GM04504 (cell line): ENCODE measurements at regions not wholly inside any gene's neighbourhood (a gene's known extent, or its start where the extent isn't known, plus 50 kb on each side); places are given as distances from the start of the nearest gene placed in this dataset.

Source experiments
- DNase-seq: peaks from one replicate; pipeline ENCODE4 v3.0.0-alpha.2; 2012; ENCODE audit warnings: low read depth

DNA sequence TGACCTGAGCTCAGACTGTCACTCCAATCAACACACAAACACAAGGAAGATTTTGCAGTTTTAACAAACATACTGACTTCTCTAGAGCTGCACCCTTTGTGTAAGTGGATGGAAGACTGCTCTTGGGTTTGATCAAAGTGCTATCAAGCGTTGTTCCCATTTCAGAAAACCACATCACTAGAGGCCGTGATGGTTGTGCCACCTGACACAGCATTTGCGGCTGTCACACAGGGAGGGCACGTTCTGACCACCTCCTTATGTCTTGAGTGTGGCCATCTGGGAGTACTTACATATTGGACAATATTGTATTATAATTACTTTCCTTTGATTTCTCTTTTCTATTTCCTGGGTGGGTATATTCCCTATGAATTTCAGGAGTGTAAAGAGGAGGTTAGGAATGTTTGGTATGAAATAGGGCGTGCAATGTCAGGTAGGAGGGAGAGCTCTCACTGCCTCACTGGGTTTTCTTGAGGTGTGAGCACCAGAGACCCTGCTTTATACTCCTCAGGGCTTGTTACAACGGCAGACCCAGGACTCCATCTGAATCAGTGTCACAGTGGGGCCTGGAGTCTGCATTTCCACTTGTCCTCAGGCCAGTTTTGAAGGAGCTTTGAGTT is 74.3 kb downstream of the SYNE3 start:
- no peak for DNase-seq

DNA sequence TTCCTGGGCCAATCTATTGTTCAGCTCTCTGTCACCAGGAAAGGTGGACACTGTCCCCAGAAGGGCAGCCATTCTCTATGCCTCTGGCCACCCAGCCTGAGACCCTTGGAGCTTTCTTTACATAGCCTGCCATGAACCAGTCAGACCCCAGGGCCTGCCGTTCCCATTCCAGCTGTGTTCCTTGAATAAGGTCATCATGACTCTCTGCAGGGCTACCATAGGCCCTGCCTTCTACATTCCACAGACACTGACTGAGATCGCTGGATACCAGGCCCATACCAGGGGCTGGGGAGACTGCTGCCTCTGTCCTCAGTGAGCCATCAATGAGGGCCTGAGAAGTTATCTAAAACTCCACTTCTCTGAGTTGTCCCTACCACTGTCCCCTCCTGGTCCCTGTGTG is 75.5 kb downstream of the SYNE3 start:
- no peak for DNase-seq

DNA sequence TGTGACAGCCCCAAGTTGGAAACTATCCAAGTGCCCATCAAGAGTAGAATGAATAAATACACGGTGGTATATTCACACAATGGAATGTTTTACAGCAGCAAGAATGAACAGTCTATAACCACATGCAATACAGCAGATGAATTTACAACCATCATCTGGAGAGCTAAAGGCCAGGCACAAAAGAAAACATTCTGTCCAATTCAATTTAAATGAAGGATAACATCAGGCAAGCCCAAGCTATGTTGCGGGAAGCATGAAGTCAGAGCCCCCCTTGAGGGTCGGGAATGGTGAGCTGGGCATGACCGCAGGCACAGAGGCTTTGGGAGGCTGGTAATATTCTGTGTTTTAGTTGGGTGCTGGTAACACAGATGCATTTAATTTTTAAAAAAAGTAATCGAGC is 76.0 kb downstream of the SYNE3 start:
- DNase-seq: no peak

DNA sequence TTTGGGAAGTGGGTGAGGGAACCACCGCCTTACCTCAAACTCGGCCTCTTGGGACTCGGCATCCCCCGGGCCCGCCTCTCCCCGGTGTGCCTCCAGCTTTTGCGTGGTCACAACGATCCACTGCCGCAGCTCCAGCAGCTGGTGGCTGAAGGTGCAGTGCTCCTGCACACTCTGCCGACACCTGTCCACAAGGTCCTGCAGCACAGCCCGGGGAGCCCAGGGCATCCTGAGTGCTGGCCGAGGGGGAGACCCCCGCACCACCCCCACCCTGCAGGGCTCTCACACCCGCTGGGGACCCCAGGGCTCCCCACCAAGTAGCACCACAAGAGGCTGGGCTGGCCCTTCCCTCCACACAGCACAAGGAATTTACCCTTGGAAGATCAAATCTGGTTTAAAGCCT is 76.6 kb downstream of the SYNE3 start:
- no peak for DNase-seq

DNA sequence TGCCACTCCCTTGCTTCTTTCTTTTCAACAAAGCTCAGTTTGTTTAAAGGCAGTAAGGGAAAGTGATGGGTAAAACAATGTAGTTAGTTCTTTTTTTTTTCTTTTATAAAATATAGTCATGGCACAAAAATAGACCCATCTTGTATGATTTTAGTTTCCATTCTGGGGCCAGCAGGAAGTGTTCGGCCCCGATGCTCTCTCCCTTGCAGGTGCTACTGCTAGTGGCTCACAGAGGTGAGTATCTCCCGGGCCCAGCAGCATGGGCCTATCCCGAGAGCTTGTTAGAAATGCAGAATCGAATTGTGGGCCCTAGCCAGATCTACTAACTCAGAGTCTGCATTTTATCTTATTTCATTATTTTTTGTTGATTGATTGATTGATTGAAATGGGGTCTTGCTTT is 78.7 kb downstream of the SYNE3 start:
- no peak for DNase-seq

DNA sequence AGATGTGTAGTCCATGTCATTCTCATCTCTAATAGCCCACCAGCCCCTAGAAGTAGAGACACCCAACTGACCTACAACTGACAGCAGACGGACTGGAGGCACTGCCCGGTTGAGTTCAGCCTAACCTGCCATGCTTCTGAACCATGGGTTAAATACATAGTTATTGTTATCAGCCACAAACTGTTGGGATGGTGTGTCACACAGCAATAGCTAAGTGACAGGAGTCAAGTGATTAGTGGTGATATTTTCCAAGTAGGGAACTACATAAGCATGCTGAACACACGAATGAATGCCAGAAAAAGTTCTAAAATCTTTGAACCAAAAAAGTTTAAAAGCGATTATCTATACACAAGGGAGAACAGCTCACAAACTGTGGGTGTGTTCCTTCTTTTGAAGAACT is 80.1 kb downstream of the SYNE3 start:
- DNase-seq: no peak

DNA sequence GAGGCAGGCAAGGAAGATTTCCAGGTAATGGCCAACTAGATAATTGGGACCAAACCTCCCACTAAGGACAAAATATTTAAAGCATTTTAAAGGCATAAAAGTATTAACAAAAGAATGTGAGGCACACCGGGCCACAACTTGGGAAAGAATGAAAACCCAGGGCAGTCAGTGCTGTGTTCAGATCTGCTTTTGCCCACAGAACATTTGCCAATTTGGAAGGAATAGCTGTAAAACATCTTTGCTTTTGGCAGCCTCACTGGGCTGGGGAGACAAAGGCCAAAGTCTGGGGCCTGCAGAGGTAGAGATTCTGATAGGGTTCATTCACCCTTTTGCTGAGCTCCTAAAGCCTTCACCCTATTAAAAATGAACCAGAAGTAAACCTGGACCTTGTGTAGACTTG is 82.3 kb downstream of the SYNE3 start:
- DNase-seq: no peak

DNA sequence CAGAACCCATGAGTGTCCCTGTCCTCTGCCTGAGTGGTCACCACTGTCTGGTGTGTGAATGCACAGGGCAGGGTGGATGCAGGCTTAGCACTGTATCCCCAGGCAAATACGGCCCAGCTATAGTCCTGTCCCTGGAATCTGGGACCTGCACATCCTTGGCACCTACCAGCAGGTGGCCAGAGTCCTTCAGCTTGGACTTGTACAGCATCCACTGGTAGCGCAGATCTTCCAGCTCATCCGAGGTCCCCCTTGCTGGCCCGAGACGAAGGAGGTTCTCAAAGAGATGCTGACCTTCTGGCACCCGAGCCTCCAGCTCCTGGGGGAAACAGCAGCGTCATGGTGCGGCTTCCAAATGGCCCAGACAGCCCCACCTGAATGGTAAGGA is 83.4 kb downstream of the SYNE3 start:
- DNase-seq: no peak

DNA sequence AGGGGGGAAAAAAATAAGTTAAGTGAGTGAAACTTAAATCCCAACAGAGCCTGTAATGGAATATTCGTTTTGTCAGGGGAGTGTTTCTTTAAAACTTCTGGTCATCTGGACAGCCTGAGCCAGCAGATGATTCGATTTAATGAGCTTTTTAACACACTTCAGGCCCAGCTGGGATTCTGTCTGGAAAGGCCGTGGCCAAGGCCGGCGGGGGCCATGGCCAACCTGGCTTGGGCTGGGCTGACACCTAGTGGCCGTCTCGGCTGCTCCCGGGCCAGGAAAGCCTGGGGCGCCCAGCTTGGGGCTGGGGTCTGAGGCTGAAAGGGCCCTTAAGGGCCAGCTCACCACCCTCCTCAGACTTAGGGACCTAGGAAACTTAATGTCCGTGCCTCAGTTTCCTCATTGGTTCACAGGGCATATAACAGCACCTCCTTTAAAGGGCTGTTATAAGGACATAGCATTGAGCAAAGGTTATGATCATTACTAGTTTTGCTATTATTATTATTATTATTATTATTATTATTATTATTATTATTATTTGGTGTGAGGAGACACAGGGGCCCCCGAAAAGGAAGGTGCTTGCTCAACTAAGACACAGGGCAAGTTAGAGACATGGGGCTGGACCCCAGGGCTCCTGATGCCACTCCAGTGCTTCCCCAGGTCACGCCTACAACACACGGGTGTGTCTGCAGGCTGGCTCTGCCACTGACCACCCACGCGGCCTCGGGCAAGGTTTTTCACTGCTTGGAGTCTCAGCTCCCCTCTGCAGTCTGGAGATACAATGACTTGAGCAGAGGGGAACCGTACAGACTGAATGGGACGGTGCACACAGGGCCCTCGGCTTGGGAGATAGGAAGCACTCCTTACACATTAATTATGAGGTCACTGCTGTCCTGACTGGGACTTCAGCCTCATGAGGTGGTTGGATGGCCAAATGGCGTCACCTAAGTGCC is 84.0 kb downstream of the SYNE3 start:
- DNase-seq: no peak

DNA sequence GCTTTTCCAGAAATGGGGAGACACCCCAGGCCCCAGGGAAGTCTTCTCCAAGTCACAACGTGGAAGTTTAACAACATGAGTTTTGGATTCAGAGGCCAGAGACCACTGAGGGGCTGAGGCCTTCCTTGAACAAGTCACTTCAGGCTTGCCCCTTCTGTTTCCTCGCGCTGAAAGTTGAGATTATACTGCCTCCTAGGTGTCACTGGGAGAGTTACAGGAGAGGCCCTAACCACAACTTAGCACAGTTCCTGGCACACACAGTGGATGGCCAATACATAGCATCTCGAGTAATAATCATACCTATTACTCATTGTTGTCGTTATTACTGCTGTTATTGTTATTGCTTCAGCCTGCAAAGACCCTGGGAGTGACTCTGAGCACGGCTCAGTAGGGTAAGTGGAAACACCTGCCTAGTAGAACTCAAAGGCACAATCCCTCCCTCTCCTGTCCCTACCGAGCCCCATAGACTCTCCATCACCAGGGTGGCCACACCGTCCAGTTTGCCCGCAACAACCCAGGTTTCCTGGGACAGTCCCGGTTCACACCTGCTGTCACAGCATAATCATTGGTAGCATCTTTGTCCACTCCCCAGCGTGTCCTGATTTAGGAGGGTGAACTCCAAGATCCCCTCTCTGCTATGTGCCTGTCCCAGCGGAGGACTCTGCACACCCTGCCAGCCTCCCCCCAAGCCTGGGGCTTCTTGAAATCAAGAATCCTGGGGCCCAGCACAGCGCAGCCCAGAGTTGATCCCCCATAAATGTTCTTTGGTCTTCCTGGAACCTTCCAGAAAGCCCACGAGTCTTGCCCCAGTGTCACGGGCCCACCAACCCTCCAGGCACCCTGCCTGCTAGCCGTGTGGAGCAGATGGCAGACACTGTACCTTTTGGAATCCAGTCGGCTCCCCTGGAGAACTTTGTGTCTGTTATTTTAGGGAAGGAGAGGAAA is 85.0 kb downstream of the SYNE3 start:
- DNase-seq: no peak

DNA sequence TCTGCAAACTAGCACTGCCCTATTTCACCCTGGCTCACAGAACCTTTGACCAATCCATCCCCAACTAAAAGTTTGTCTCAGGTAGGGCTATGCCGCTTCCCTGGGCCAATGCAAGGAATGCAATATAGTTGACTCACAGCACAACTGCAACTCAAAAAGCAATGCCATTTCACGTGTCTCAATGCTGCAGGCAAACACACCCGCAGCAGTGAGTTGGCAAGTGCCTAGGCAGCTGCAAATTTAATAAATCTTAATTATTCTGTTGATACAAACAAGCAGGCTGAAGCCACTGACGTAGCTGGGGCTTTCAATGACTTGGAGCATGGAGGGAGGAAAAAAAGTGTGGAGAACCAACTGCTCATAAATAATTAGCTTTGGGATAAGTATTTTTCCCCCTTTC is 87.9 kb downstream of the SYNE3 start:
- DNase-seq: no peak

DNA sequence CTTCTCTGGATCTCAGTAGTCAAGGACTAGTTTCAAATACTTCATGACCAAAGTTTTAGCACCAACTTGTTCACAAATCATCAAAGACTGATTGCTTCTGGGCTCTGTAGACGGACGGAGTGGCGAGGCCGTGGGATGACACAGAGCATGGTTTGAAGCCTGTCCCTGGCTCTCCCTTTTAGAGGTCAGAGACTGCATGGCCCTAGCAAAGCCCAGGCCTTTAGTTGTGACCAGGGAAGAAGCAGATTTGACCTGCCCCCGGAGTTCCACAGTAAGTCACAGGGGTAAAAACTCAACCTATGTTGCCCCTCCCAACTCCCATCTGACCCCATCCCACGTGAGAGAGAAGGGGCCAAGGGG is 90.4 kb downstream of the SYNE3 start:
- no peak for DNase-seq

DNA sequence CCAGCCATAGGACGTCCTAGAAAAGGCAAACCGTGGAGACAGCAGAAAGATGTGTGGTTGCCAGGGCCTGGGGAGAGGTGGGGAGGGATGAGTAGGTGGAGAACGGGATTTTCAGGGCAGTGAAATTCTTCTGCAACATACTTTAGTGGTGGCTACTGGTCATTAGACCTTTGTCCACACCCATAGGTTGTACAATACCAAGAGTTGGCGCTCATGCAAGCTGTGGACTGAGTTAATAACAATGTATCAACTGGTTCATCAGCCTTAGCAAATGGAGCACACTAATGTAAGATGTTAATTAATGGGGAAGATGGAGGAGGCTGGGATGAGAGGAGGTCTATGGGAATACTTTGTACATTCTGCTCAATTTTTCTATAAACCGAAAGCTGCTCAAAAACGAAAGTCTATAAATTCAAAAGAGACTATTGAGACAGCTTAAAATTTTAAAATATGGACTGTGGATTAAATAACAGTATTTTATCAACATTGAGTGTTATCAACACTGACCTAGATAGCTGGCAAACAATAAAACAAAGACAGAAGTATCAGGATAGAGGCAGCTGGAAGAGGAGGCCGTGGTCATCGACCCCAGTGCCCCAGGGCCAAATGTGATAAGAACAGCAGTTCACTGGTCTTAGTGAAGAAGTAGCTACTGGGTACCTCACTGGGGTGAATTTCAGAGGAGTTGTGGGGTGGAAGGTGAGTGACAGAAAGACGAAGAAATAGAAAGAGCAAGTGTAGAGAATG is 90.9 kb downstream of the SYNE3 start:
- DNase-seq: no peak

DNA sequence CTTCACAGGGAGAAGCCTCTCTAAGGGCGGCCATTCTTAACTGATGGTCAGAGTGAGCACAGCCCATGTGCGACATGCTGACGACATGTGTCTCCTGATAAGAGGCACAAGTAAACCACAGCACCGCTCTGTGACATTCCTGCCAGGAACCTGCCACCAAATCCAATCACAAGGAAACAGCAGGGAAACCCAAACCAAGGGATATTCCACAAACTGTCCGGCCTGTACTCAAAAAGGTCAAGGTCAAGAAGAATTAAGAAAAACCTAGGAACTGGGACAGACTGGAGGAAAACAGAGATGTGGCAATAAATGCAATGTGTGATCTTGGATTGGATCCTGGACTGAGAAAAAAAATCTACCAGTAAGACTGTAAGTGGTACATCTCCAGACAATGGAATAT is 91.9 kb downstream of the SYNE3 start:
- no peak for DNase-seq

DNA sequence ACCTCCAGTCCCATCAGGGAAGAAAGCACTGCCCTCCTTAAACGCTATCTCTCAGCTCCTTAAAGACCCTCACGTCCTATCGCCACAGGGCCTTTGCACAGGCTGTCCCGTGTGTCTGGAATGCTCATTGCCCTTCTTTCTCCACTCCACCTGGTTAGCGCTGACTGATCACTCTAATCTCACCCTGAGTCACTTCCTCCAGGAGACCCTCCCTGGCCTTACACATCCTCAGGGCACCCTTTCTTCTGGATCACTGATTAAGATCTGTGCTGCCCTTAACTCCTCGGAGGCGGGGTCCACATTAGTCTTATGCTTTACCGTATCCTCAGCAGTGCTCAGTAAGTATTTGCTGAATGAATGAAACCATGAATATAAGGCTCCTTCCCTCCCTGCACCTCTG is 94.7 kb downstream of the SYNE3 start:
- no peak for DNase-seq

DNA sequence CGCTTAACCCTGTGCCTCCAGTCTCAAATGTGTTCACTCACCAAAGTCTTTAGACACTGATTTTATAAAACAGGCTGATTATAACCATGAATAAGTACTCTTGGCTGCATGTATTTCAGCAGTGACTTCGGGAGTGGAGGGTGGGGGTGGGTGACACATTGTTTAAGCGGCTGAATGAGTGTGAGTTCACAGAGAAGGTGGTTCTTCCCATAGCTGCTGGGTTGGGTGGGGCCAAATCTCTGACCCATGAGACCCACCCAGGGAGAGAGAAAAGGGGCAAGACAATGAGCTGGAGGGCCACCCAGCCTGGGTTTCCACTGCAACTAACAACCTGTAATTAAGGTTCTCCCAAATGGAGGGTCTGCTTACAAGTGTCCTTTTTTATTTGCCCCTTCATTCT is 96.4 kb downstream of the SYNE3 start:
- DNase-seq: no peak

DNA sequence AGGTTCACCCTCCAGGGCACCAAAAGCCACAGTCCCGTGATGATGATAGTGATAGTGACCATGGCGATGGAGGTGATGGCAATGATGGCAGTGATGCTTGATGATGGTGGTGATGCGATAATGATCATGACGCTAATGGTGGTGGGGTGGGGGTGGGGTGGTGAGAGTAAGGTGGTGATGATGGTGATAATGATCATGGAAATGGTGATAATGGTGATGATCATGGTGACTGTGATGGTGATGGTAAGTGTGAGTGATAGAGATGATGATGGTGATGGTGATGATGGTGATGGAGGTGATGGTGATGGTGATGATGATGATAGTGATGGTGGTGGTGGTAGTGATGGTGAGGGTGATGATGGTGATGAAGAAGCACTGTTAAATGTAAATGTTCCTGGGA is 96.9 kb downstream of the SYNE3 start:
- DNase-seq: no peak

DNA sequence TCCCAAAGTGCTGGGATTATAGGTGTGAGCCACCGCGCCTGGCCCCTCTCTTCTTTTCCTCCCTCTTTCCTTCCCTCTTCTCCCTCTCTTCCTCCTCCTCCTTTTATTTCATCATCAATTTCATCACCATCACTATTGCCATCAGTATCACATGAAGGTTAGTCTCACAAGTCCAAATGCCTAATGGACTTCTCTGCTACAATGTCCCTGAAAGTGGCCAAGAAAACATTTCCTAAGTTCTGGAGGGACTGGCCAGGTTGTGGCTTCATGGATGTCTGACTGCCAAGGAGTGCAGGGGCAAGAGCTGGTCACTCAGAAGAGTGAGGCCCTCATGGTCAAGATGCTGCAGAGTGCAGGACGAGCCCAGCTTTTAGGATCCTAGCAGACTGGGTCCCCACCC is 97.6 kb downstream of the SYNE3 start:
- DNase-seq: no peak

DNA sequence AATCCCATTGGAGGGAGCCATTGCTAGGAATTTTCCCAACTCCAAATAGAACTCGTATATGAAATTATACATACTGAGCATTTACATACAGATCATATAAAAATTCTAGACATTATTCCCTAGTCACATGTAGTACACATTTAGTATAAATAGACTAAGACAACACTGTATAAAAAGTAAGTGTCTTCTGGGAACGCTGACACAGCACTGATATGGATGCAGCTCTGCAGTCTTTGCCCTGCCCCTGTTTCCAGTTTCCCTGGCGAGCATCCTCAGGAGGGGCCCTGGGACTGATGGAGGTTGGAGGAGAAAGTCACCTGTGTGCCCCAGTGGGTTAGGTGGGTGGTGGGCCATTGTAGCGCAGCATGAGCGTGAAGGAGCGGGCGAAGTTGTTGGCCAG is 97.8 kb upstream of the CLMN start:
- no peak for DNase-seq

DNA sequence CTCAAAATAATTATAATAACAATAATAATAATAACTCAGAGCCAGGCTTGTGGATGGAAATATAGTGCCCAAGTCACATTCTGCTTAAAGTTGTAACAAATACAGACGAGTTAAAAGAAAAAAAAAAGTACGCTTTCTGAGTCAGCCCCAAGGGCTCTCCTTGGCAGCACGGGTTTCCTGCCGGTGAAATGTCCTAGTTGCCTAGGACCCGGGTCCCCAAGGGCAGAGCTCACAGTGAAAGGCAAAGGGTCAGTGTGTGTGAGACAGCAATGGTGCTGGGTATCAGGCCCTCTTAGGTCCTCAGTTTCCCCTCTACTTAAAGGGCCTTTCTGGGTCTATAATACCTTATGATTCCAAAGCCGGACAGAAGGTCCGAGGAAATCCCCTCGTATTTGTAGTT is 96.3 kb upstream of the CLMN start:
- no peak for DNase-seq

DNA sequence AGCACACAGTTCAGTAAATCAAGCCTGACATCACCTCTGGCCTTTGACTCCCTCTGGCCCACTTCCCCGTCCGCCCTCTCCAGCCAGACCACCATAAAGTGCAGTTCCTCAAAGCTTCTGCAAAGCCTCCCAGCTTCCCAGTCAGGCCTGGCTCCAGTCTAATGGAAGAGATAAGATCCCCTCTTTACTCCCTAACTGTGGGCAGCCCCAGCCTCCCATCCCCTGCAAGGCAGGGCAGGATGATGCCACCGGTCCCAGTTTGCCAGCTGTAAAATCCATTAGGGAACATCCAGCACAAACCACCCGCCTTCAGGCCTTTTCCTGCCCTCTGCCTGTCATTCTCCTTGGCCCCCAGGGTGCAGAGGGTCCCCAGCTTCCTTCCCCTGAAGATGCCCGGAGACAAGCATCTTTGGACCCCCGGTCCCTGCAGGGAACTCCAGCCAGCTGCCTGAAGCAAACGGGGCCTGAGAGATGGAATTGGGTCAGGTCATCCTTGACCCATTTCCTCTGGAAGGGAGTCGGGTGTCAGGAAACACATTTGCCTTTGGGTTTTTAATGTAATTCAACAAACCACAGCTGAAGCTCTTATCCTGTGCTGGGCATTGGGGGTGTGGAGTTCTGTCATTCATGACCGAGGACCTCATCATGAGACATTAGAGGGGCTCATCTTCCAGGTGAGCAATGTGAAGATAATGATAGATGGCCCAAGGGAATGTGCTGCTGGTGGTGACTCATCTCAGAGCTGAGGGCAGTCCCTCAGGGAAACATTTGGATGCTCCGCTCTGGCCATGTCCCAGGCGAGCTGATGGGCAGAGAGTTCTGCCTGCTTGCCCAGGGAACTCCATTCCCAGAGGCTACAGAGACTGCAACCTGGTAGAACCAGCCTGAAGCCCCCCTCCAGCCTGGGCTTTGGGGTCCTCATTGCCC is 93.8 kb upstream of the CLMN start:
- DNase-seq: no peak
